DOHH2 (cell line): ENCODE measurements at regions not wholly inside any gene's neighbourhood (a gene's known extent, or its start where the extent isn't known, plus 50 kb on each side); places are given as distances from the start of the nearest gene placed in this dataset.

Experiments used
- H3F3A ChIP-seq: fragments of 200-600 bp; sonication (generic), shearing (Covaris generic); 2 replicates; pipeline ENCODE4 v1.6.0; 2016; ENCODE audit warnings: antibody characterized with exemption, mild to moderate bottlenecking; ENCODE audit not compliant: control insufficient read depth, insufficient read depth
- H3K27ac ChIP-seq: fragments of 200-600 bp; sonication (generic); 2 replicates; pipeline ENCODE4 v1.5.1; 2014; ENCODE audit warnings: low read depth, mild to moderate bottlenecking, low read length, moderate library complexity
- H3K27me3 ChIP-seq: fragments of 200-600 bp; sonication (generic); 2 replicates; pipeline ENCODE4 v1.6.1; 2014; ENCODE audit warnings: mild to moderate bottlenecking, low read length, mixed read lengths; ENCODE audit not compliant: control insufficient read depth
- H3K36me3 ChIP-seq: fragments of 200-600 bp; sonication (generic); 2 replicates; pipeline ENCODE4 v1.6.1; 2014; ENCODE audit warnings: mild to moderate bottlenecking, low read length, moderate library complexity, mixed read lengths; ENCODE audit not compliant: control insufficient read depth
- H3K4me1 ChIP-seq: fragments of 200-600 bp; sonication (generic); 2 replicates; pipeline ENCODE4 v1.6.1; 2014; ENCODE audit warnings: mild to moderate bottlenecking, low read length, mixed read lengths; ENCODE audit not compliant: control insufficient read depth
- H3K4me2 ChIP-seq: fragments of 200-600 bp; sonication (generic); 2 replicates; pipeline ENCODE4 v1.6.0; 2014; ENCODE audit warnings: mild to moderate bottlenecking, low read length, moderate library complexity
- H3K4me3 ChIP-seq: fragments of 200-600 bp; sonication (generic); 2 replicates; pipeline ENCODE4 v1.5.1; 2014; ENCODE audit warnings: mild to moderate bottlenecking, low read length, mixed read lengths
- H3K79me2 ChIP-seq: fragments of 200-600 bp; sonication (generic); 2 replicates; pipeline ENCODE4 v1.6.1; 2014; ENCODE audit warnings: mild to moderate bottlenecking, low read length, mixed read lengths; ENCODE audit not compliant: control insufficient read depth
- H3K9me2 ChIP-seq: fragments of 200-600 bp; sonication (generic); replicated peaks from 2 replicates; pipeline ENCODE4 v1.6.1; 2014; ENCODE audit warnings: mild to moderate bottlenecking, low read length, mixed read lengths; ENCODE audit not compliant: control insufficient read depth
- H3K9me3 ChIP-seq: fragments of 200-600 bp; sonication (generic); 2 replicates; pipeline ENCODE4 v1.6.1; 2014; ENCODE audit warnings: antibody characterized with exemption, low read length, mixed read lengths; ENCODE audit not compliant: control insufficient read depth, insufficient read depth
- H4K20me1 ChIP-seq: fragments of 200-600 bp; sonication (generic); 2 replicates; pipeline ENCODE4 v1.6.0; 2014; ENCODE audit warnings: low read depth, mild to moderate bottlenecking, antibody characterized with exemption, low read length, moderate library complexity; ENCODE audit not compliant: control insufficient read depth, insufficient read depth
- EZH2phosphoT487 ChIP-seq: fragments of 200-600 bp; sonication (generic); IDR thresholded peaks from 2 replicates; pipeline ENCODE4 v1.6.1; 2017; ENCODE audit warnings: borderline replicate concordance, mild to moderate bottlenecking, antibody characterized with exemption, low read length, moderate library complexity, mixed read lengths
- TF ChIP-seq, protein P1 (sequence below): fragments of 200-600 bp; sonication (generic); IDR thresholded peaks from one replicate; pipeline ENCODE4 v1.5.1; 2014; ENCODE audit warnings: antibody characterized with exemption, mild to moderate bottlenecking, low read depth, low read length; ENCODE audit not compliant: poor library complexity, severe bottlenecking

DNA sequence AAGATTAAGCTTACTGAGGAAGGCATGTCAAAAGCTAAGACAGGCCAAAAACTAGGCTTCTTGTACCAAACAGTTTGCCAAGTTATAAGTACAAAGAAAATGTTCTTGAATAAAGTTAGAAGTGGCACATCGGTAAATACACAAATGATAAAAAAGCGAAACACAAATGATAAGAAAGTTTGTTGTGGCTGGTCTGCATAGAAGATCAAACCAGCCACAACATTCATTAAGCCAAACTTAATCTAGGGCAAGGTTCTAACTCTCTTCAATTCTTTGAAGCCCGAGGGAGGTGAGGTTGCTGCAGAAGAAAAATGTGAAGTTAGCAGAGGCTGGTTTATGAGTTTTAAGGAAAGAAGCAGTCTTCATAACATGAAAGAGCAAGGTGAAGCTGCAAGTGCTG lies 1119.6 kb upstream of the FLRT2 start:
- Histone ChIP-seq H3K9me2 (no peaks in the 10 kb centered on the region), H3K4me1 (no peaks in the 10 kb centered on the region), H3K9me3 (no peaks in the 10 kb centered on the region)

DNA sequence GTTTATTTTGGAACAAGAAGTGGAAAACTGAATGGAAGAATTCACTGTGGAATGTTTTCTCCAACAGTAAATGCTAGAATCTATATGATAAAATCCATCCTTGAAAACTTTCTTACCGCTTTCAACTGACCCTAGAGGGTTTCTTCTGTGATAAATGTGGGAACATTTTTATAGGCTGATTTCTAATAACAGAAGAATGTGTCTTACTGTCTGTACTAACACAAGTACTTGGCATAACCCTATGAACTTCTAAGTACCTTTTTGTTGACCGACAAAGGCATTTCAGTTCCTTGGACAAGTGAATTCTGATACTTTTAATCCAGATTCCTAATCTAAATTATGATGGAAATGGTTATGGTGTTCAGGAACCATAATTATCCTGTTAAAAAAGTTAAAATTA lies 1109.7 kb upstream of the FLRT2 start:
- no peaks in the 10 kb centered on the region for H4K20me1 ChIP-seq
- no peak overlapping the region for H3K27ac ChIP-seq
- no peaks in the 10 kb centered on the region for H3K9me2 ChIP-seq
- no peaks in the 10 kb centered on the region for H3K4me1 ChIP-seq
- no peaks in the 10 kb centered on the region for H3K36me3 ChIP-seq
- no peaks in the 10 kb centered on the region for H3K27me3 ChIP-seq
- TF ChIP-seq EZH2phosphoT487 = no peak
- TF ChIP-seq, protein P1, sequence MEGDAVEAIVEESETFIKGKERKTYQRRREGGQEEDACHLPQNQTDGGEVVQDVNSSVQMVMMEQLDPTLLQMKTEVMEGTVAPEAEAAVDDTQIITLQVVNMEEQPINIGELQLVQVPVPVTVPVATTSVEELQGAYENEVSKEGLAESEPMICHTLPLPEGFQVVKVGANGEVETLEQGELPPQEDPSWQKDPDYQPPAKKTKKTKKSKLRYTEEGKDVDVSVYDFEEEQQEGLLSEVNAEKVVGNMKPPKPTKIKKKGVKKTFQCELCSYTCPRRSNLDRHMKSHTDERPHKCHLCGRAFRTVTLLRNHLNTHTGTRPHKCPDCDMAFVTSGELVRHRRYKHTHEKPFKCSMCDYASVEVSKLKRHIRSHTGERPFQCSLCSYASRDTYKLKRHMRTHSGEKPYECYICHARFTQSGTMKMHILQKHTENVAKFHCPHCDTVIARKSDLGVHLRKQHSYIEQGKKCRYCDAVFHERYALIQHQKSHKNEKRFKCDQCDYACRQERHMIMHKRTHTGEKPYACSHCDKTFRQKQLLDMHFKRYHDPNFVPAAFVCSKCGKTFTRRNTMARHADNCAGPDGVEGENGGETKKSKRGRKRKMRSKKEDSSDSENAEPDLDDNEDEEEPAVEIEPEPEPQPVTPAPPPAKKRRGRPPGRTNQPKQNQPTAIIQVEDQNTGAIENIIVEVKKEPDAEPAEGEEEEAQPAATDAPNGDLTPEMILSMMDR = no peak
- no peak overlapping the region for H3K4me2 ChIP-seq
- H3K4me3 ChIP-seq = no peak overlapping the region
- H3F3A ChIP-seq = no peaks in the 10 kb centered on the region
- no peaks in the 10 kb centered on the region for H3K79me2 ChIP-seq
- H3K9me3 ChIP-seq = no peaks in the 10 kb centered on the region; the same call in 1 of the 2 replicates

More for the DNA sequence above, 1119.6 kb upstream of the FLRT2 start:
- Histone ChIP-seq H3K4me2 (no peak overlapping the region), H3F3A (no peaks in the 10 kb centered on the region), H4K20me1 (no peaks in the 10 kb centered on the region), H3K27ac (no peak overlapping the region), H3K27me3 (no peaks in the 10 kb centered on the region), H3K36me3 (no peaks in the 10 kb centered on the region), H3K79me2 (no peaks in the 10 kb centered on the region), H3K4me3 (no peak overlapping the region)
- TF ChIP-seq, protein P1 = no peak
- TF ChIP-seq EZH2phosphoT487 = no peak

DNA sequence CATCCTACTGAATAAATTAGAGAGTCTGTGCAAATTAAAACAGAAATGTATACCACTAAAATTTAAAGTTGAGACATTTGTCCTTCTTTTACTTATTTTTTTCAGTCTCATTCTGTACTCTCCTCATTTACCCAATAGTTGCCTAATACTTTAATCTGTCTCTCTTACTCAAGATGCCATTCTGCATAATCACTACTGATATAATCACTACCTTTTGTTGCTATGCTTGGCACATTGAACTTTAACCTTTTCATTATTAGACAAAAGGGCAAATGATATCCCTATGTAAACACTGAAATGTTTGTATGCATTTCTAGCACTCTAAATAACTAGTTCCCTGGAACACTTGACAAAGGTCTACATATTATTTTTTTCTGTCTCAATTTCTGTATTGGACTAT lies 1108.3 kb upstream of the FLRT2 start:
- Histone ChIP-seq H3K27me3 (no peaks in the 10 kb centered on the region), H3F3A (no peaks in the 10 kb centered on the region), H3K4me2 (no peak overlapping the region), H3K9me3 (no peaks in the 10 kb centered on the region; the same call in 1 of the 2 replicates), H3K9me2 (no peaks in the 10 kb centered on the region), H3K4me1 (no peaks in the 10 kb centered on the region), H3K27ac (no peak overlapping the region), H3K4me3 (no peak overlapping the region), H3K36me3 (no peaks in the 10 kb centered on the region), H4K20me1 (no peaks in the 10 kb centered on the region), H3K79me2 (no peaks in the 10 kb centered on the region)
- TF ChIP-seq, protein P1 = no peak
- TF ChIP-seq EZH2phosphoT487 = no peak

DNA sequence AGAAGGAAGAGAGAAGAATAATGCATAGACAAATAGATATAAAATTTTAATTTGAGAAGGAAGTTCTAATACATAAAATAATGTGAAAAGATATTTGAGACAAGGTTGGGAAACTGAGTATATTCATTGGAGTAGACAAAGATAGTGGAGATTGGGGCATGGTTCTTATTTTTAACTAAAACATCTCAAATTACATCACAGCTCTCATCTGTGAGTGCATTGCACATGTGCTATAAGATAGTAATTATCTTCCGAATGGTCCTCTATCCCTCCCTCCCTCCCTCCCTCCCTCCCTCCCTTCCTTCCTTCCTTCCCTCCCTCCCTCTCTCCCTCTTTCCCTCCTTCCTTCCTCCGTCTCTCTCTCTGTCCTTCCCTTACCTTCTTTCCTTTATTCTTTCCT lies 1104.0 kb upstream of the FLRT2 start:
- TF ChIP-seq EZH2phosphoT487 = no peak
- TF ChIP-seq, protein P1 = no peak
- no peak overlapping the region for H3K4me2 ChIP-seq
- H3K27ac ChIP-seq = no peak overlapping the region

More for the DNA sequence above, 1104.0 kb upstream of the FLRT2 start:
- no peaks in the 10 kb centered on the region for H3K4me1 ChIP-seq
- H3K36me3 ChIP-seq = no peaks in the 10 kb centered on the region
- H3K9me2 ChIP-seq = no peaks in the 10 kb centered on the region
- H3K4me3 ChIP-seq = no peak overlapping the region
- no peaks in the 10 kb centered on the region for H3K79me2 ChIP-seq
- H3K27me3 ChIP-seq = no peaks in the 10 kb centered on the region
- H3F3A ChIP-seq = no peaks in the 10 kb centered on the region
- H3K9me3 ChIP-seq = no peaks in the 10 kb centered on the region
- H4K20me1 ChIP-seq = no peaks in the 10 kb centered on the region
